Kidney (tissue), 13 donors: ENCODE measurements at regions not wholly inside any gene's neighbourhood (a gene's known extent, or its start where the extent isn't known, plus 50 kb on each side); places are given as distances from the start of the nearest gene placed in this dataset.
A peak's percentile ranks its signal among the peaks of the same experiment; 100 is the strongest.

Experiments
- DNase-seq, 5 donors: peaks; one replicate each; pipeline ENCODE4 v3.0.0-alpha.2; 2013 to 2020
- FAIRE-seq: peaks from 2 replicates; lab custom pipeline; 2012; peaks lifted over from hg19 to GRCh38; lab: Jason Lieb, UNC
- H3K27ac ChIP-seq, 2 donors: one replicate each; pipeline ENCODE4 v1.7.0; 2013; ENCODE audit warnings: low read depth in 2 of 2, low read length in 2 of 2, inconsistent platforms in 1 of 2
- H3K27me3 ChIP-seq: one replicate; pipeline ENCODE4 v1.7.1; 2013; ENCODE audit warnings: low read length, inconsistent platforms; ENCODE audit not compliant: control insufficient read depth, insufficient read depth
- H3K36me3 ChIP-seq, 3 donors: one replicate each; pipeline versions ENCODE4 v1.7.0 to v1.7.1; 2013; ENCODE audit warnings: low read length in 3 of 3, control low read depth in 1 of 3, inconsistent platforms in 1 of 3; ENCODE audit not compliant: insufficient read depth in 3 of 3, control insufficient read depth in 2 of 3
- H3K4me1 ChIP-seq, 3 donors: one replicate each; pipeline versions ENCODE4 v1.7.0 to v1.7.1; 2013; ENCODE audit warnings: low read length in 3 of 3, inconsistent platforms in 1 of 3, low read depth in 1 of 3; ENCODE audit not compliant: control insufficient read depth in 2 of 3, insufficient read depth in 2 of 3
- H3K4me3 ChIP-seq, 3 donors: one replicate each; pipeline versions ENCODE4 v1.7.0 to v1.8.1; 2013; ENCODE audit warnings: low read length in 3 of 3, control low read depth in 1 of 3, inconsistent platforms in 1 of 3
- H3K9ac ChIP-seq, 3 donors: one replicate each; pipeline versions ENCODE4 v1.7.0 to v1.7.1; 2013; ENCODE audit warnings: low read length in 3 of 3, control low read depth in 1 of 3, inconsistent platforms in 1 of 3
- H3K9me3 ChIP-seq, 3 donors: one replicate each; pipeline versions ENCODE4 v1.7.0 to v1.7.1; 2013; ENCODE audit warnings: low read length in 3 of 3, control low read depth in 1 of 3, inconsistent platforms in 1 of 3; ENCODE audit not compliant: control insufficient read depth in 2 of 3, insufficient read depth in 1 of 3
- CTCF ChIP-seq: IDR thresholded peaks from 3 replicates; pipeline ENCODE4 v1.5.1; 2012; ENCODE audit warnings: mild to moderate bottlenecking, moderate library complexity, borderline replicate concordance; ENCODE audit not compliant: insufficient read depth; ENCODE audit errors: extremely low read depth
- intact Hi-C: fragments of 100-400 bp; cut with DNase I; formaldehyde crosslinking; loops from one replicate; pipeline ENCODE4 v1.11.1; 2022
- donor health status: control.
- donor health status: control.
- donor health status: control.
- donor health status: control.
- donor health status: control.
- donor health status: DM: yes; HTN: yes; CAD: no.
- donor health status: Normal renal cell carcinoma (clear cell type).

DNA sequence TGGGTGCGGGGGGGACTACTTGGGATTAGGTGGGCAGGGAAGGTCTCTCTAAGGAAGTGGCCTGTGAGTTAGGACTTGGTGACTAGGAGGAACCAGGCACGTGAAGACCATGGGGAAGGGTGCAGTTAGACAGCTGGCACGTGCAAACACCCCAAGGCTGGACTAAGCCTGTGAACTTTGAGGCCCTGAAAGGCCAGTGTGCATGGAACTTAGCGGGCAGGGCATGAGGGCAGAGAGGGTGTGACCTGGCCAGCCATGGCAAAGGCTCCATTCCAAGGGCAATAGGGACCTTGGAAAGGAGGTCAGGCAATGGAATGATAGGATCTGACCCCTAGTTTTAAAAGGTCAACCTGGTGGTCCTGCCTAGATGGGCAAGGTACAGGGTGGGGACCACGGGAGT lies 158.4 kb upstream of the PCBD1 start:
- no peak for FAIRE-seq
- TF ChIP-seq CTCF = no peak
- H3K4me1 ChIP-seq = peaks cover 0 to 1% (median 0%) of the 10 kb centered on the region in 3 donors
- H3K9ac ChIP-seq = no peak overlapping the region
- H3K27ac ChIP-seq = no peak overlapping the region
- no peak for DNase-seq
- H3K4me3 ChIP-seq = no peak overlapping the region
- intact Hi-C loops = no loop called here
- no peaks in the 10 kb centered on the region for H3K9me3 ChIP-seq
- no peaks in the 10 kb centered on the region for H3K27me3 ChIP-seq
- no peaks in the 10 kb centered on the region for H3K36me3 ChIP-seq

DNA sequence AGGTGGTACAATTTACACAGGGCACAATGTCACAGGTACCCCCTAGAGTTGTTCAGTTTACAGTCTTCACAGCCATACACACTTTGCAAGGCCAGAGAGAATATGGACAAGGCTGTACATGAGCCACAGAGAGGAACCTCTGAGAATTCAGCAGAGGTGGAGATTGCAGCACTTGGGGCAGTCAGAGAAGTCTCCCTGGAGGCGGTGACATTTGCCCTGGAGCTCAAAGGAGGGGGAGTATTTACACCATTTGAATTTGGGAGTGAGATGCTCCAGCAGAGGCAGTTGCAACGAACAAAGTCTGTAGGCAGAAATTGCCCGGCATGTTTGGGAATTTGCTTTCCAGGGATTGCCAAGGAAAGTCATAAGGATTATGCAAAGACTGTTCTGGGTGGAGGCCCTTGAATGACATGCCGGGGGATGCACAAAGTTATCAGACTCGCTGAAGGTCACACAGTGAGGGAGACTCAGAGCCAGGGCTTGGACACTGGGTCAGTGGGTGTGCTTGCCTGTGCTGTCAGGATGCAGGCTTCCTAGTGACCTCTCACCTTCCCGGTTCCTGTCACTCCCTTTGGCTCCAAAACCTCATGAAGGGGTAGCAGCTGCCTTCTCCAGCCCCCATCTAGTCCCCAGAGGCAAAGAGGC lies 160.7 kb upstream of the PCBD1 start:
- Histone ChIP-seq H3K36me3 (no peaks in the 10 kb centered on the region), H3K27ac (no peak overlapping the region), H3K27me3 (no peaks in the 10 kb centered on the region), H3K4me3 (no peak overlapping the region), H3K9ac (no peak overlapping the region), H3K9me3 (no peaks in the 10 kb centered on the region), H3K4me1 (peaks cover 0 to 4% (median 0%) of the 10 kb centered on the region in 3 donors)
- intact Hi-C loops = no loop called here
- FAIRE-seq (no peak), DNase-seq (no peak)
- TF ChIP-seq CTCF = no peak

DNA sequence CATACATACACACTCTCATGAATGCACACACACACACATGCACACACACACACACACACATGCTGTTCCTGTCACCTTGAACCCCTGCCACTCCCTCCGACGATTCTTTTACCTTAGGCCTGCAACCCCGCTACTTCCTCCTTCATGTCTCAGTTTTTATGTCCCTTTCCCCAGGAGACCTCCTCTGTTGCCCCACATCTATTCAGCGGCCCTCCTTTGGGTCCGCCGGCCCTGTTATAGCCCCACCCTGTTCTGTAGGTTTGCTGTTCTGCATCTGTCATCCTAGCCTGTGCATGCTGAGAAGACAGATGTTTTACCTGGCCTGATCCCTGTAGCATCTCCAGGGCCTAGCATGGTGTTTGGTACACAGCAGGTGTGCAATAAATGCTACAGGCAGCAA lies 161.6 kb upstream of the PCBD1 start:
- Histone ChIP-seq H3K4me3 (no peak overlapping the region), H3K4me1 (peaks cover 0 to 4% (median 0%) of the 10 kb centered on the region in 3 donors), H3K27me3 (no peaks in the 10 kb centered on the region), H3K27ac (no peak overlapping the region), H3K36me3 (no peaks in the 10 kb centered on the region), H3K9ac (no peak overlapping the region), H3K9me3 (no peaks in the 10 kb centered on the region)
- no peak for TF ChIP-seq CTCF
- intact Hi-C loops = no loop called here
- FAIRE-seq = no peak
- DNase-seq = no peak

DNA sequence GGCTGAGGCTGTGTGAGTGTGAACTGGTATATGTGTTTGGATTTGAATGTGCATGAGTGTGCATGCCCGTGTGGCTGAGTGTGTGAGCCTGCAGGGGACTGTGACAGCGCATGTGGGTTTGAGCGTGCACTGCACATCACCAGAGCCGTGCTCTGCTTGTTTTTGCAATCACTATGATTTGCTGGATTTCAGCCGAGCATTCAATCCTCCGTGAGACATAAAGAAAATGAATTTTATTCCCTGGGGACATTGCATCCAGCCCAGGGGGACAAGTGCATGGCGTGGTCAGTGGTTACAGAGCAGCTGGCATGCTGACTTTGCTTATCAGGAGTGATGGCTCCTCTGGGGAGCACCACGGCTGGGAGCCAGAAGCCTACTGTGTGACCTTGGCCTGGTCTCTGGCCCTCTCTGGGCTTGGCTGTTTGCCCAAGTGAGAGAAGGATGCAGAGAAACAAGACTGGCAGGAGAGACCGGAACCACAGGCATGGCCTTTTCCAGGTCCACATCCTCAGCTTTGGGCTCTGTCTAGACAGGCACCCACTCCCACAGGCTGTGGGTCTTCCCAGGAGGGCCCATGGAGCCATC lies 160.2 kb upstream of the UNC5B start:
- no peak for FAIRE-seq
- Histone ChIP-seq H3K9ac (no peak overlapping the region), H3K4me3 (no peak overlapping the region), H3K27me3 (no peaks in the 10 kb centered on the region), H3K4me1 (peaks cover 0 to 4% (median 0%) of the 10 kb centered on the region in 3 donors), H3K36me3 (no peaks in the 10 kb centered on the region), H3K27ac (no peak overlapping the region), H3K9me3 (no peaks in the 10 kb centered on the region)
- intact Hi-C loops = no loop called here
- no peak for TF ChIP-seq CTCF
- DNase-seq = peak in 1 of 5 donors; percentile 49
